Lower lobe of right lung (tissue), 2 donors: ENCODE measurements at regions not wholly inside any gene's neighbourhood (a gene's known extent, or its start where the extent isn't known, plus 50 kb on each side); places are given as distances from the start of the nearest gene placed in this dataset.

Experiments
- ATAC-seq, 2 donors: fragments of 200-7000 bp; cut with Tn5 transposase; one replicate each; pipeline ENCODE4 v1.9.1; 2020 to 2022; ENCODE audit warnings: mild to moderate bottlenecking in 2 of 2, moderate library complexity in 2 of 2
- DNase-seq: peaks from one replicate; pipeline ENCODE4 v3.0.0-alpha.2; 2020
- H3K27ac ChIP-seq: fragments of 200-600 bp; one replicate; pipeline ENCODE4 v1.8.0; 2022
- H3K27me3 ChIP-seq: fragments of 200-600 bp; one replicate; pipeline ENCODE4 v1.8.0; 2022; ENCODE audit warnings: low read depth
- H3K36me3 ChIP-seq: fragments of 200-600 bp; one replicate; pipeline ENCODE4 v1.8.0; 2022; ENCODE audit warnings: mild to moderate bottlenecking
- H3K4me1 ChIP-seq: fragments of 200-600 bp; one replicate; pipeline ENCODE4 v1.8.0; 2022
- H3K4me3 ChIP-seq: fragments of 200-600 bp; one replicate; pipeline ENCODE4 v1.8.0; 2022; ENCODE audit warnings: mild to moderate bottlenecking
- H3K9me3 ChIP-seq: fragments of 200-600 bp; one replicate; pipeline ENCODE4 v1.8.0; 2022
- CTCF ChIP-seq: fragments of 200-600 bp; IDR thresholded peaks from one replicate; pipeline ENCODE4 v1.8.0; 2022; ENCODE audit warnings: antibody characterized with exemption, mild to moderate bottlenecking
- intact Hi-C: fragments of 100-400 bp; cut with DNase I; formaldehyde crosslinking; loops from one replicate; pipeline ENCODE4 v1.11.0; 2022
- donor health status: DM: no; HTN: yes; CAD: no; lungs with severe emphysema.

- H3K27ac ChIP-seq = no peak overlapping the region
- no peak for DNase-seq
Measured at GRCh38 chr20:40463171-40463570, 225.9 kb downstream of the MAFB start.

GRCh38 chr20:40462566-40462965, 226.5 kb downstream of the MAFB start:
- intact Hi-C loops = no loop called here
- DNase-seq (no peak), ATAC-seq (no peak)
- no peak overlapping the region for H3K27ac ChIP-seq
- H3K27me3 ChIP-seq = no peaks in the 10 kb centered on the region
- peaks cover 20% of the 10 kb centered on the region for H3K4me1 ChIP-seq
- no peaks in the 10 kb centered on the region for H3K9me3 ChIP-seq
- no peak overlapping the region for H3K4me3 ChIP-seq
- H3K36me3 ChIP-seq = no peaks in the 10 kb centered on the region
- TF ChIP-seq CTCF = no peak

More at GRCh38 chr20:40463171-40463570, 225.9 kb downstream of the MAFB start:
- H3K4me3 ChIP-seq = no peak overlapping the region
- no peak for ATAC-seq
- no peak for TF ChIP-seq CTCF
- H3K9me3 ChIP-seq = no peaks in the 10 kb centered on the region
- H3K4me1 ChIP-seq = peaks cover 20% of the 10 kb centered on the region
- H3K27me3 ChIP-seq = no peaks in the 10 kb centered on the region
- intact Hi-C loops = no loop called here
- H3K36me3 ChIP-seq = no peaks in the 10 kb centered on the region

GRCh38 chr20:40459299-40459698, 229.7 kb downstream of the MAFB start:
- Histone ChIP-seq H3K9me3 (no peaks in the 10 kb centered on the region), H3K4me1 (peaks cover 14% of the 10 kb centered on the region), H3K36me3 (no peaks in the 10 kb centered on the region), H3K4me3 (no peak overlapping the region), H3K27me3 (no peaks in the 10 kb centered on the region), H3K27ac (no peak overlapping the region)
- DNase-seq (no peak), ATAC-seq (no peak)
- intact Hi-C loops = no loop called here
- no peak for TF ChIP-seq CTCF

- no peak overlapping the region for H3K4me3 ChIP-seq
- ATAC-seq = no peak
- no peaks in the 10 kb centered on the region for H3K27me3 ChIP-seq
- H3K4me1 ChIP-seq = no peaks in the 10 kb centered on the region
- DNase-seq = no peak
- H3K9me3 ChIP-seq = no peaks in the 10 kb centered on the region
- intact Hi-C loops = no loop called here
- no peaks in the 10 kb centered on the region for H3K36me3 ChIP-seq
- no peak for TF ChIP-seq CTCF
- H3K27ac ChIP-seq = no peak overlapping the region
Measured at GRCh38 chr20:40457404-40457803, 231.6 kb downstream of the MAFB start.

- intact Hi-C loops = no loop called here
- TF ChIP-seq CTCF = no peak
Measured at GRCh38 chr20:40452758-40453157, 236.3 kb downstream of the MAFB start.

GRCh38 chr20:40451552-40451951, 237.5 kb downstream of the MAFB start:
- Histone ChIP-seq H3K36me3 (no peaks in the 10 kb centered on the region), H3K4me1 (no peaks in the 10 kb centered on the region), H3K9me3 (no peaks in the 10 kb centered on the region), H3K4me3 (no peak overlapping the region), H3K27ac (no peak overlapping the region), H3K27me3 (no peaks in the 10 kb centered on the region)
- intact Hi-C loops = no loop called here
- ATAC-seq (no peak), DNase-seq (no peak)
- TF ChIP-seq CTCF = no peak

More at GRCh38 chr20:40452758-40453157, 236.3 kb downstream of the MAFB start:
- Histone ChIP-seq H3K27ac (no peak overlapping the region), H3K27me3 (no peaks in the 10 kb centered on the region), H3K36me3 (no peaks in the 10 kb centered on the region), H3K9me3 (no peaks in the 10 kb centered on the region), H3K4me1 (no peaks in the 10 kb centered on the region), H3K4me3 (no peak overlapping the region)
- ATAC-seq = no peak
- DNase-seq = no peak
